GM12878 (cell line): ENCODE measurements at regions not wholly inside any gene's neighbourhood (a gene's known extent, or its start where the extent isn't known, plus 50 kb on each side); places are given as distances from the start of the nearest gene placed in this dataset.

Source experiments
- ATAC-seq: fragments of 200-7000 bp; cut with Tn5 transposase; 3 replicates; pipeline ENCODE4 v1.9.1; 2020; ENCODE audit warnings: mild to moderate bottlenecking, moderate library complexity
- BruUV-seq: library from RNA; stranded (reverse); fragments of 400-500 nt; replicated peaks from 2 replicates; lab custom pipeline; 2021; lab: Mats Ljungman, UMichigan
- CTCF ChIA-PET: fragments of 300-600 bp; sonication (Branson Sonifier 250); formaldehyde crosslinking; extraction: SDS; loops from one replicate; lab custom pipeline; 2021; ENCODE audit warnings: inconsistent platforms; lab: Yijun Ruan, JAX
- POLR2A ChIA-PET: fragments of 350-600 bp; formaldehyde crosslinking; extraction: SDS; loops from one replicate; lab custom pipeline; 2021; ENCODE audit warnings: inconsistent platforms; lab: Charles Lee
- RAD21 ChIA-PET: fragments of 300-600 bp; sonication (Branson Sonifier 250); formaldehyde crosslinking; loops from one replicate; lab custom pipeline; 2023; ENCODE audit warnings: antibody characterized with exemption; ENCODE audit not compliant: unreplicated experiment; lab: Charles Lee
- SMC1A ChIA-PET: fragments of 300-600 bp; sonication (Branson Sonifier 250); formaldehyde crosslinking; loops from one replicate; lab custom pipeline; 2023; ENCODE audit not compliant: unreplicated experiment, uncharacterized antibody; lab: Charles Lee
- DNase-seq: peaks from one replicate; pipeline ENCODE4 v3.0.0-alpha.2; 2011; ENCODE audit warnings: low read depth, low spot score
- FAIRE-seq: peaks from 3 replicates; lab custom pipeline; 2011; peaks lifted over from hg19 to GRCh38; lab: Jason Lieb, UNC
- H2AFZ ChIP-seq: 2 replicates; pipeline ENCODE4 v1.6.0; 2011; ENCODE audit warnings: low read depth, low read length, control low read depth; ENCODE audit not compliant: control insufficient read depth
- H3K27ac ChIP-seq: 2 replicates; pipeline ENCODE4 v1.5.1; 2011; ENCODE audit warnings: control low read depth; ENCODE audit not compliant: control insufficient read depth, insufficient read depth
- H3K27me3 ChIP-seq, 2 experiments: replicated peaks in 1 of 2; 2 replicates each; pipeline versions ENCODE4 v1.6.0 to v1.6.1; 2011; ENCODE audit warnings: low read length in 1 of 2; ENCODE audit not compliant: control insufficient read depth in 2 of 2, insufficient read depth in 2 of 2
- H3K36me3 ChIP-seq, 2 experiments: 2 replicates each; pipeline ENCODE4 v1.5.1; 2011; ENCODE audit warnings: low read length in 1 of 2; ENCODE audit not compliant: control insufficient read depth in 2 of 2, insufficient read depth in 2 of 2
- H3K4me1 ChIP-seq: 2 replicates; pipeline ENCODE4 v1.6.1; 2011; ENCODE audit warnings: mild to moderate bottlenecking, low read length, moderate library complexity, mixed read lengths; ENCODE audit not compliant: control insufficient read depth, insufficient read depth
- H3K4me2 ChIP-seq: 2 replicates; pipeline ENCODE4 v1.6.0; 2011; ENCODE audit warnings: control low read depth; ENCODE audit not compliant: control insufficient read depth, insufficient read depth
- H3K4me3 ChIP-seq: fragments of 200-600 bp; sonication (generic); 2 replicates; pipeline ENCODE4 v1.5.1; 2016
- H3K79me2 ChIP-seq: 2 replicates; pipeline ENCODE4 v1.6.0; 2011; ENCODE audit warnings: low read length; ENCODE audit not compliant: control insufficient read depth, insufficient read depth
- H3K9ac ChIP-seq: 2 replicates; pipeline ENCODE4 v1.8.0; 2011; ENCODE audit warnings: low read length, control low read depth, mixed read lengths; ENCODE audit not compliant: control insufficient read depth, insufficient read depth
- H3K9me3 ChIP-seq: replicated peaks from 3 replicates; pipeline ENCODE4 v1.5.1; 2011; ENCODE audit warnings: mild to moderate bottlenecking, low read length; ENCODE audit not compliant: control insufficient read depth, insufficient read depth
- H4K20me1 ChIP-seq: 2 replicates; pipeline ENCODE4 v1.6.0; 2011; ENCODE audit not compliant: control insufficient read depth, insufficient read depth
- BMI1 ChIP-seq: fragments of 450-650 bp; IDR thresholded peaks from 2 replicates; pipeline ENCODE4 v1.6.1; 2016; ENCODE audit warnings: mild to moderate bottlenecking, moderate library complexity, borderline replicate concordance
- E2F4 ChIP-seq: IDR thresholded peaks from 2 replicates; pipeline ENCODE4 v1.6.1; 2012; ENCODE audit warnings: low read depth, low read length, improper control_type of control experiment
- HDAC2 ChIP-seq: fragments of 200-600 bp; sonication (generic); IDR thresholded peaks from 2 replicates; pipeline ENCODE4 v1.6.1; 2017
- IRF5 ChIP-seq: fragments of 450-650 bp; IDR thresholded peaks from 2 replicates; pipeline ENCODE4 v1.6.1; 2017; ENCODE audit warnings: borderline replicate concordance
- MTA3 ChIP-seq: IDR thresholded peaks from 2 replicates; pipeline ENCODE4 v1.6.1; 2012; ENCODE audit warnings: low read length, inconsistent platforms, borderline replicate concordance
- NR2F1 ChIP-seq: fragments of 450-650 bp; conservative IDR thresholded peaks from 2 replicates; pipeline ENCODE4 v1.6.1; 2017; ENCODE audit warnings: mild to moderate bottlenecking
- NRF1 ChIP-seq: conservative IDR thresholded peaks from 2 replicates; pipeline ENCODE4 v1.6.1; 2011; ENCODE audit warnings: mild to moderate bottlenecking, low read depth, low read length, improper control_type of control experiment
- SIX5 ChIP-seq: IDR thresholded peaks from 2 replicates; pipeline ENCODE4 v1.6.1; 2011; ENCODE audit warnings: mild to moderate bottlenecking, low read depth, low read length, moderate library complexity; ENCODE audit not compliant: severe bottlenecking
- YBX1 ChIP-seq: fragments of 450-650 bp; IDR thresholded peaks from 2 replicates; pipeline ENCODE4 v1.6.1; 2016; ENCODE audit warnings: antibody characterized with exemption
- WGBS: methylation state at CpG from one replicate; pipeline ENCODE4 v1.1.6; 2016; ENCODE audit warnings: low lambda C conversion rate; ENCODE audit not compliant: insufficient replicate concordance, insufficient coverage; ENCODE audit errors: missing lambda C conversion rate; 5-methylcytosine and 5-hydroxymethylcytosine counted together
- in situ Hi-C: fragments of 300-500 bp; cut with MboI; formaldehyde crosslinking; loops from 9 replicates; pipeline ENCODE4 v1.14.3; 2018; ENCODE audit warnings: mixed read lengths
- intact Hi-C: fragments of 100-400 bp; cut with micrococcal nuclease; formaldehyde crosslinking; loops from one replicate; pipeline ENCODE4 v1.14.2; 2022; ENCODE audit not compliant: unreplicated experiment

DNA sequence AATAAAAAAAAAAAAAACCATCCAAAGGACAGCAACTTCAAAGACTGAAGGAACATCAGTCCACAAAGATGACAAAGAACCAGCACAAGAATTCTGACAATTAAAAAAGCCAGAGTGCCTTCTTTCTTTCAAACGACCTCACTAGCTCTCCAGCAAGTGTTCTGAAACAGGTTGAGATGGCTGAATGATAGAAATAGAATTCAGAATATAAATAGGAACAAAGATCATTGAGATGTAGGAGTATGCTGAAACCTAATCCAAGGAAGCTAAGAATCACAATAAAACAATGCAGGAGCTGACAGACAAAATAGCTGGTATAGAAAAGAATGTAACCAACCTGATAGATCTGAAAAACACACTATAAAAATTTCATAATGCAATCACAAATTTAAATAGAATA, 218.2 kb downstream of the GIPC2 start:
- Histone ChIP-seq H3K4me1 (no peaks in the 10 kb centered on the region), H3K27me3 (no peaks in the 10 kb centered on the region), H3K4me2 (no peak overlapping the region), H3K36me3 (no peaks in the 10 kb centered on the region)
- DNase-seq (no peak), ATAC-seq (no peak)
- no TSS peak for BruUV-seq
- in situ Hi-C loops: no loop called here
- no peak for TF ChIP-seq E2F4
- TF ChIP-seq HDAC2: no peak
- no peak for TF ChIP-seq YBX1
- no peak for TF ChIP-seq MTA3
- TF ChIP-seq SIX5: no peak
- TF ChIP-seq NRF1: no peak
- TF ChIP-seq BMI1: no peak
- TF ChIP-seq IRF5: no peak
- no peak for TF ChIP-seq NR2F1
- TF ChIP-seq, all 136 proteins: peak for 0
- no peak for FAIRE-seq
- H3K79me2 ChIP-seq: no peaks in the 10 kb centered on the region
- WGBS: 0% methylated on average over 1 of the region's 1 CpG
- SMC1A ChIA-PET: no interaction called here
- H2AFZ ChIP-seq: no peak overlapping the region
- no peaks in the 10 kb centered on the region for H4K20me1 ChIP-seq
- RAD21 ChIA-PET: no interaction called here
- H3K9ac ChIP-seq: no peak overlapping the region
- CTCF ChIA-PET: interaction anchor here (0.6 kb wide), 1 partner anchor 263 kb away, joined by 3 read pairs; no protein-coding TSS in a partner anchor
- intact Hi-C loops: no loop called here
- no peak overlapping the region for H3K27ac ChIP-seq
- no peak overlapping the region for H3K4me3 ChIP-seq
- POLR2A ChIA-PET: no interaction called here
- no peaks in the 10 kb centered on the region for H3K9me3 ChIP-seq
